K562 (cell line): ENCODE measurements at regions not wholly inside any gene's neighbourhood (a gene's known extent, or its start where the extent isn't known, plus 50 kb on each side); places are given as distances from the start of the nearest gene placed in this dataset.

ENCODE experiments used
- ATAC-seq: fragments of 200-7000 bp; cut with Tn5 transposase; 3 replicates; pipeline ENCODE4 v1.9.1; 2020; ENCODE audit warnings: moderate library complexity
- BruUV-seq: library from RNA; stranded (reverse); fragments of 400-500 nt; replicated peaks from 2 replicates; lab custom pipeline; 2021; lab: Mats Ljungman, UMichigan
- CTCF ChIA-PET: fragments of 300-600 bp; formaldehyde crosslinking; extraction: SDS; loops from one replicate; lab custom pipeline; 2021; ENCODE audit warnings: low intra/inter-chr PET ratio; lab: Yijun Ruan, JAX
- POLR2A ChIA-PET: fragments of 300-600, 350-650 bp; sonication (Branson Sonifier 250); formaldehyde crosslinking; extraction: SDS; loops from one replicate; lab custom pipeline; 2021; ENCODE audit warnings: antibody characterized with exemption, inconsistent platforms; lab: Yijun Ruan, JAX
- DNase-seq, 4 experiments: peaks; one replicate each; pipeline versions ENCODE4 v3.0.0 to v3.0.0-alpha.2; 2011 to 2018; ENCODE audit warnings: low spot score in 3 of 4, mixed read lengths in 3 of 4; ENCODE audit errors: extremely low read depth in 1 of 4
- FAIRE-seq: peaks from 2 replicates; lab custom pipeline; 2011; peaks lifted over from hg19 to GRCh38; lab: Jason Lieb, UNC
- H2AFZ ChIP-seq: 2 replicates; pipeline ENCODE4 v1.6.0; 2011; ENCODE audit warnings: low read depth, low read length, control low read depth, inconsistent platforms
- H3K27ac ChIP-seq: fragments of 200-600 bp; 3 replicates; pipeline ENCODE4 v1.8.0; 2011; ENCODE audit warnings: low read depth, mild to moderate bottlenecking, control low read depth, inconsistent platforms, low read length, moderate library complexity, mixed read lengths; ENCODE audit errors: extremely low read depth
- H3K27me3 ChIP-seq, 2 experiments: fragments of 300-600 bp in 1 of 2; 2 replicates in 1 of 2; 3 replicates in 1 of 2; pipeline versions ENCODE4 v1.6.0 to v1.8.0; 2011; ENCODE audit warnings: inconsistent platforms in 2 of 2, low read length in 2 of 2, mild to moderate bottlenecking in 1 of 2, mixed read lengths in 1 of 2, moderate library complexity in 1 of 2; ENCODE audit not compliant: control insufficient read depth in 2 of 2, insufficient read depth in 2 of 2
- H3K36me3 ChIP-seq: fragments of 300-600 bp; 3 replicates; pipeline ENCODE4 v1.8.0; 2011; ENCODE audit warnings: mild to moderate bottlenecking, low read length, inconsistent platforms; ENCODE audit not compliant: control insufficient read depth, insufficient read depth
- H3K4me1 ChIP-seq, 2 experiments: fragments of 200-600 bp in 1 of 2; replicated peaks in 1 of 2; 2 replicates in 1 of 2; 3 replicates in 1 of 2; pipeline versions ENCODE4 v1.5.1 to v1.8.0; 2011; ENCODE audit warnings: inconsistent platforms in 2 of 2, low read length in 2 of 2, mild to moderate bottlenecking in 1 of 2, mixed read lengths in 1 of 2, moderate library complexity in 1 of 2; ENCODE audit not compliant: control insufficient read depth in 2 of 2, insufficient read depth in 2 of 2
- H3K4me2 ChIP-seq: 2 replicates; pipeline ENCODE4 v1.6.1; 2011; ENCODE audit warnings: low read length, control low read depth, inconsistent platforms, mixed read lengths; ENCODE audit not compliant: insufficient read depth
- H3K4me3 ChIP-seq: fragments of 200-600 bp; sonication (generic), shearing (Covaris generic); 2 replicates; pipeline ENCODE4 v1.5.1; 2016; ENCODE audit warnings: control low read depth, inconsistent platforms
- H3K79me2 ChIP-seq: fragments of 200-600 bp; 3 replicates; pipeline ENCODE4 v1.8.0; 2011; ENCODE audit warnings: low read length, inconsistent platforms; ENCODE audit not compliant: control insufficient read depth, insufficient read depth
- H3K9ac ChIP-seq, 2 experiments: 2 replicates each; pipeline versions ENCODE4 v1.6.0 to v1.6.1; 2011; ENCODE audit warnings: low read depth in 2 of 2, low read length in 2 of 2, control low read depth in 1 of 2, inconsistent platforms in 1 of 2, mild to moderate bottlenecking in 1 of 2, mixed read lengths in 1 of 2; ENCODE audit not compliant: insufficient read depth in 1 of 2
- H3K9me1 ChIP-seq: one replicate; pipeline ENCODE4 v1.6.0; 2011; ENCODE audit warnings: inconsistent platforms, mild to moderate bottlenecking, low read length, moderate library complexity; ENCODE audit not compliant: control insufficient read depth, insufficient read depth
- H3K9me3 ChIP-seq: replicated peaks from 2 replicates; pipeline ENCODE4 v1.5.1; 2011; ENCODE audit warnings: low read depth, low read length, inconsistent platforms; ENCODE audit not compliant: control insufficient read depth, insufficient read depth
- H4K20me1 ChIP-seq: replicated peaks from 2 replicates; pipeline ENCODE4 v1.6.1; 2011; ENCODE audit warnings: low read length, inconsistent platforms, mixed read lengths; ENCODE audit not compliant: control insufficient read depth, insufficient read depth
- ATF1 ChIP-seq, 2 experiments: fragments of 450-650 bp in 1 of 2; IDR thresholded peaks; 2 replicates each; pipeline ENCODE4 v1.6.1; 2016; ENCODE audit warnings: missing compliant biosample characterization in 1 of 2, missing genetic modification characterization in 1 of 2
- ATF7 ChIP-seq: fragments of 450-650 bp; IDR thresholded peaks from 2 replicates; pipeline ENCODE4 v1.7.1; 2014; ENCODE audit warnings: mild to moderate bottlenecking, moderate library complexity
- BHLHE40 ChIP-seq: IDR thresholded peaks from 2 replicates; pipeline ENCODE4 v1.6.1; 2011; ENCODE audit warnings: low read length, improper control_type of control experiment
- C11orf30 ChIP-seq: fragments of 450-650 bp; IDR thresholded peaks from 2 replicates; pipeline ENCODE4 v1.6.1; 2016; ENCODE audit warnings: low read depth, mild to moderate bottlenecking
- CREM ChIP-seq: IDR thresholded peaks from 2 replicates; pipeline ENCODE4 v1.6.1; 2014; ENCODE audit warnings: antibody characterized with exemption, low read depth
- E2F5 ChIP-seq: sonication (generic); formaldehyde crosslinking; IDR thresholded peaks from 2 replicates; pipeline ENCODE4 v1.8.0; 2022; ENCODE audit warnings: mild to moderate bottlenecking, missing genetic modification reagents
- JUND ChIP-seq, 2 experiments: IDR thresholded peaks; 2 replicates in 1 of 2; 3 replicates in 1 of 2; pipeline ENCODE4 v1.6.1; 2011; ENCODE audit warnings: borderline replicate concordance in 2 of 2, low read depth in 2 of 2, low read length in 2 of 2, improper control_type of control experiment in 1 of 2, missing biosample characterization in 1 of 2, missing genetic modification characterization in 1 of 2, missing genetic modification reagents in 1 of 2
- MYNN ChIP-seq, 2 experiments: sonication (generic); formaldehyde crosslinking in 1 of 2; IDR thresholded peaks; 2 replicates each; pipeline versions ENCODE4 v1.5.0 to v1.6.1; 2016 to 2020; ENCODE audit warnings: antibody characterized with exemption in 1 of 2, missing genetic modification reagents in 1 of 2
- NFE2 ChIP-seq: IDR thresholded peaks from 2 replicates; pipeline ENCODE4 v1.6.1; 2014; ENCODE audit warnings: antibody characterized with exemption, low read depth
- VEZF1 ChIP-seq: fragments of 200-800 bp; sonication (Bioruptor generic); IDR thresholded peaks from 2 replicates; pipeline ENCODE4 v1.6.1; 2017; ENCODE audit warnings: missing genetic modification characterization, missing compliant biosample characterization
- ZNF24 ChIP-seq: fragments of 450-650 bp; IDR thresholded peaks from 2 replicates; pipeline ENCODE4 v1.6.1; 2016
- WGBS: fragments of 100-300 bp; shearing (Covaris generic); methylation state at CpG from one replicate; pipeline ENCODE4 v1.1.6; 2016; ENCODE audit warnings: low coverage, mixed read lengths; ENCODE audit not compliant: insufficient coverage; ENCODE audit errors: missing lambda C conversion rate; 5-methylcytosine and 5-hydroxymethylcytosine counted together
- in situ Hi-C: fragments of 300-500 bp; cut with MboI; formaldehyde crosslinking; loops from 4 replicates; pipeline ENCODE4 v1.15.0; 2018; ENCODE audit warnings: inconsistent platforms, mixed read lengths
- intact Hi-C: fragments of 100-400 bp; cut with micrococcal nuclease; formaldehyde crosslinking; loops from 2 replicates; pipeline ENCODE4 v1.14.2; 2022
- TF ChIP-seq, protein P1 (sequence below), 2 experiments: fragments of 450-650 bp in 1 of 2; sonication (generic) in 1 of 2; formaldehyde crosslinking in 1 of 2; IDR thresholded peaks in 1 of 2; conservative IDR thresholded peaks in 1 of 2; 2 replicates each; pipeline versions ENCODE4 v1.6.1 to v1.8.1; 2016 to 2023; ENCODE audit warnings: mild to moderate bottlenecking in 2 of 2, moderate library complexity in 2 of 2, inconsistent platforms in 1 of 2, missing genetic modification reagents in 1 of 2
- TF ChIP-seq, protein P2 (sequence below): fragments of 250-450 bp; sonication (Bioruptor Pico); IDR thresholded peaks from 2 replicates; pipeline ENCODE4 v1.6.1; 2021; ENCODE audit warnings: mild to moderate bottlenecking
- TF ChIP-seq, protein P3 (sequence below), 2 experiments: IDR thresholded peaks; 2 replicates each; pipeline ENCODE4 v1.6.1; 2012; ENCODE audit warnings: improper control_type of control experiment in 2 of 2, low read depth in 2 of 2, low read length in 2 of 2, borderline replicate concordance in 1 of 2

GRCh38 chr5:8053270-8053669 is 184.3 kb downstream of the MTRR start (continued):
- TF ChIP-seq VEZF1 (CRISPR knock-in tag): no peak
- TF ChIP-seq ATF1 (CRISPR knock-in tag; IDR thresholded peaks at IDR 0.05): no peak
- TF ChIP-seq ATF1 (tag; IDR thresholded peaks at IDR 0.05): peak; percentile 73
- TF ChIP-seq JUND (IDR thresholded peaks at IDR 0.05; ENCODE audit: borderline replicate concordance, low read depth, low read length): peak; percentile 64
- TF ChIP-seq JUND (tag; IDR thresholded peaks at IDR 0.05; ENCODE audit: borderline replicate concordance, low read depth, low read length): peak; percentile 57; the same call in 1 of the 3 replicates
- TF ChIP-seq ATF7: peak; percentile 85; the same call in 1 of the 2 replicates
- TF ChIP-seq, protein P1, sequence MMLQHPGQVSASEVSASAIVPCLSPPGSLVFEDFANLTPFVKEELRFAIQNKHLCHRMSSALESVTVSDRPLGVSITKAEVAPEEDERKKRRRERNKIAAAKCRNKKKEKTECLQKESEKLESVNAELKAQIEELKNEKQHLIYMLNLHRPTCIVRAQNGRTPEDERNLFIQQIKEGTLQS (IDR thresholded peaks at IDR 0.05): peak; percentile 91
- TF ChIP-seq, protein P1 (CRISPR knock-in tag; conservative IDR thresholded peaks at IDR 0.05): no peak
- peak; percentile 78 for TF ChIP-seq CREM

DNA sequence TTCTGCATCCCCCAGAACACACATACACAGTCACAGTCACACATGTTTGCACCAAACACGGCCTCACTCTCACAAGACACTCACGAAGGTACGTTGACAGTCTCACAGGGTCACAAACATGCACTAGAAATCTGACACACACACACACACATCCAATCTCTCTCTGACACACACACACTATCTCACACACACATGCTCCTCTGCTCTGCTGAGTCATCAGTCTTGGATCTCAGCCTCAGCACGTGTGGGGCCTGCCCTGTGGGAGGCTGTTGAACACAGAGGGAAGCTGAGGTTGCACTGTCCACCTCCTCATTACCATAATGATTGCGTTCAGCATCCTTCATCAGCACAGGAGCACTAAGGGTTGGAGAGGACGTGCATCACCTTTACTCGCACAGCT is 188.8 kb downstream of the MTRR start:
- ChIA-PET POLR2A (no interaction called here), CTCF (no interaction called here)
- no peaks in the 10 kb centered on the region for H3K36me3 ChIP-seq
- no peak overlapping the region for H3K4me2 ChIP-seq
- FAIRE-seq: peak; percentile 91
- H3K4me1 ChIP-seq: peaks cover 3% of the 10 kb centered on the region in 2 experiments; a peak in 3 of 5 replicates
- H3K9me1 ChIP-seq: no peaks in the 10 kb centered on the region
- H3K9ac ChIP-seq: no peak overlapping the region
- peaks cover 9% of the 10 kb centered on the region; the same call in 1 of the 2 replicates for H4K20me1 ChIP-seq
- H3K27ac ChIP-seq: no peak overlapping the region
- peak; percentile 95 for ATAC-seq
- peak; percentile 22 to 65 (median 29) for DNase-seq
- 1% methylated on average over 7 of the region's 7 CpGs for WGBS
- no peak overlapping the region for H3K4me3 ChIP-seq
- no peaks in the 10 kb centered on the region for H3K79me2 ChIP-seq
- H3K9me3 ChIP-seq: no peaks in the 10 kb centered on the region
- intact Hi-C loops: no loop called here
- H3K27me3 ChIP-seq: peaks cover 22 to 45% of the 10 kb centered on the region in 2 experiments
- in situ Hi-C loops: no loop called here
- no TSS peak for BruUV-seq
- H2AFZ ChIP-seq: no peak overlapping the region
- TF ChIP-seq, protein P2, sequence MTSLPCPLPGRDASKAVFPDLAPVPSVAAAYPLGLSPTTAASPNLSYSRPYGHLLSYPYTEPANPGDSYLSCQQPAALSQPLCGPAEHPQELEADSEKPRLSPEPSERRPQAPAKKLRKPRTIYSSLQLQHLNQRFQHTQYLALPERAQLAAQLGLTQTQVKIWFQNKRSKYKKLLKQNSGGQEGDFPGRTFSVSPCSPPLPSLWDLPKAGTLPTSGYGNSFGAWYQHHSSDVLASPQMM: no peak
- TF ChIP-seq ZNF24 (no peak), NFE2 (peak; percentile 95), MYNN (IDR thresholded peaks at IDR 0.05) (peak; percentile 66; the same call in 1 of the 2 replicates), MYNN (CRISPR knock-in tag; IDR thresholded peaks at IDR 0.05) (no peak), E2F5 (CRISPR knock-in tag) (no peak), C11orf30 (peak; percentile 98), BHLHE40 (peak; percentile 97)
- TF ChIP-seq, protein P3, sequence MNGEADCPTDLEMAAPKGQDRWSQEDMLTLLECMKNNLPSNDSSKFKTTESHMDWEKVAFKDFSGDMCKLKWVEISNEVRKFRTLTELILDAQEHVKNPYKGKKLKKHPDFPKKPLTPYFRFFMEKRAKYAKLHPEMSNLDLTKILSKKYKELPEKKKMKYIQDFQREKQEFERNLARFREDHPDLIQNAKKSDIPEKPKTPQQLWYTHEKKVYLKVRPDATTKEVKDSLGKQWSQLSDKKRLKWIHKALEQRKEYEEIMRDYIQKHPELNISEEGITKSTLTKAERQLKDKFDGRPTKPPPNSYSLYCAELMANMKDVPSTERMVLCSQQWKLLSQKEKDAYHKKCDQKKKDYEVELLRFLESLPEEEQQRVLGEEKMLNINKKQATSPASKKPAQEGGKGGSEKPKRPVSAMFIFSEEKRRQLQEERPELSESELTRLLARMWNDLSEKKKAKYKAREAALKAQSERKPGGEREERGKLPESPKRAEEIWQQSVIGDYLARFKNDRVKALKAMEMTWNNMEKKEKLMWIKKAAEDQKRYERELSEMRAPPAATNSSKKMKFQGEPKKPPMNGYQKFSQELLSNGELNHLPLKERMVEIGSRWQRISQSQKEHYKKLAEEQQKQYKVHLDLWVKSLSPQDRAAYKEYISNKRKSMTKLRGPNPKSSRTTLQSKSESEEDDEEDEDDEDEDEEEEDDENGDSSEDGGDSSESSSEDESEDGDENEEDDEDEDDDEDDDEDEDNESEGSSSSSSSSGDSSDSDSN (IDR thresholded peaks at IDR 0.05; ENCODE audit: borderline replicate concordance in 1 of 2, low read depth in 2 of 2, low read length in 2 of 2): no peak
